ENCODE measurements at regions not wholly inside any gene's neighbourhood (a gene's known extent, or its start where the extent isn't known, plus 50 kb on each side); places are given as distances from the start of the nearest gene placed in this dataset.

DNA sequence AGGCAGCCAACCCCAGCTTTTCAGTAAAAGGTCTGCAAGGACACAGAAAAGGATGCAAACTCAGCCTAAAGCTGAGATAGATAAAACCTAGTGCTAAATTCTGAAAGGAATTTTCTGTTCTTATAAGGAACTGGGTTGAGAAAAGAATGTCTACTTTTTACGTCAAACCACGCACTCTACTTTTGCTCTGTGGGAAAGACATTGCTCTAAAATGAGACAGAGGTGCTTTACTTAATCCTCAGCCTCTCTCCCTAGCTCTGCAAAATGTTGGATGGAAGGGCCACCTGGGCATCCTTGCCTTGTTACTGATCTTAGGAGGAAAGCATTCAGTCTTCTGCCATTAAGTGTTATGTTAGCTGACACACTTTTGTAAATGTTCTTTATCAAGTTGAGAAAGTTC, 72.1 kb upstream of the LINC00305 start:
- no peaks in the 10 kb centered on the region for H3K9me3 ChIP-seq
- H3K4me1 ChIP-seq, result no peaks in the 10 kb centered on the region
- H3K4me3 ChIP-seq, result no peak overlapping the region
- DNase-seq (ENCODE audit: extremely low spot score in 2 of 2), result no peak
- H3K36me3 ChIP-seq, result no peaks in the 10 kb centered on the region
- TF ChIP-seq POLR2AphosphoS5 (IDR thresholded peaks at IDR 0.05; ENCODE audit: insufficient read depth in 1 of 2, low read depth in 1 of 2) (no peak), POLR2A (IDR thresholded peaks at IDR 0.05) (no peak)
- TF ChIP-seq, protein P1, sequence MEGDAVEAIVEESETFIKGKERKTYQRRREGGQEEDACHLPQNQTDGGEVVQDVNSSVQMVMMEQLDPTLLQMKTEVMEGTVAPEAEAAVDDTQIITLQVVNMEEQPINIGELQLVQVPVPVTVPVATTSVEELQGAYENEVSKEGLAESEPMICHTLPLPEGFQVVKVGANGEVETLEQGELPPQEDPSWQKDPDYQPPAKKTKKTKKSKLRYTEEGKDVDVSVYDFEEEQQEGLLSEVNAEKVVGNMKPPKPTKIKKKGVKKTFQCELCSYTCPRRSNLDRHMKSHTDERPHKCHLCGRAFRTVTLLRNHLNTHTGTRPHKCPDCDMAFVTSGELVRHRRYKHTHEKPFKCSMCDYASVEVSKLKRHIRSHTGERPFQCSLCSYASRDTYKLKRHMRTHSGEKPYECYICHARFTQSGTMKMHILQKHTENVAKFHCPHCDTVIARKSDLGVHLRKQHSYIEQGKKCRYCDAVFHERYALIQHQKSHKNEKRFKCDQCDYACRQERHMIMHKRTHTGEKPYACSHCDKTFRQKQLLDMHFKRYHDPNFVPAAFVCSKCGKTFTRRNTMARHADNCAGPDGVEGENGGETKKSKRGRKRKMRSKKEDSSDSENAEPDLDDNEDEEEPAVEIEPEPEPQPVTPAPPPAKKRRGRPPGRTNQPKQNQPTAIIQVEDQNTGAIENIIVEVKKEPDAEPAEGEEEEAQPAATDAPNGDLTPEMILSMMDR (IDR thresholded peaks at IDR 0.05), result no peak
- no peaks in the 10 kb centered on the region for H3K27me3 ChIP-seq
- intact Hi-C loops (cut with DNase I), result no loop called here
- H3K27ac ChIP-seq, result no peak overlapping the region

DNA sequence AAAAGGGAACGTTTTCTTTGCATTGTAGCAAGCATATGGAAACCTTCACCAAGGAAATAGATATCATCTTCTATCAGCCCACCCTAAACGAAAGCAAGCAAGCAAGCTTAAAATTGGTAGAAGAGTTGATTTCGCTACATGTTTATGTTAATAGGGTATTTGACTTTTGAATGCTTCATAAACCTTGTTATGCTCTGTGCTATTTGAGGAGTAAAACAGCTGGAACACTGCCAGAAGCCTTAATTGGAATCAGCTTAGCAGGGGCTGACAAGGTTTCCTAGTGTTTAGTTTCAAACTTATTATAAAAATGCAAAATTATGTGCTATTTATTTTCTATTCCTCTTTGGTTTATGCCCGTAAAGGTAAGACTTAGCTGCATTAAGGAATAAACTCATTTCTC, 70.6 kb upstream of the LINC00305 start:
- Histone ChIP-seq H3K4me3 (no peak overlapping the region), H3K4me1 (no peaks in the 10 kb centered on the region), H3K27ac (no peak overlapping the region), H3K36me3 (no peaks in the 10 kb centered on the region), H3K27me3 (no peaks in the 10 kb centered on the region), H3K9me3 (no peaks in the 10 kb centered on the region)
- TF ChIP-seq, protein P1 (IDR thresholded peaks at IDR 0.05), result no peak
- TF ChIP-seq POLR2A (IDR thresholded peaks at IDR 0.05), result no peak
- TF ChIP-seq POLR2AphosphoS5 (IDR thresholded peaks at IDR 0.05; ENCODE audit: insufficient read depth in 1 of 2, low read depth in 1 of 2), result no peak
- intact Hi-C loops (cut with DNase I), result no loop called here
- DNase-seq (ENCODE audit: extremely low spot score in 2 of 2), result no peak

DNA sequence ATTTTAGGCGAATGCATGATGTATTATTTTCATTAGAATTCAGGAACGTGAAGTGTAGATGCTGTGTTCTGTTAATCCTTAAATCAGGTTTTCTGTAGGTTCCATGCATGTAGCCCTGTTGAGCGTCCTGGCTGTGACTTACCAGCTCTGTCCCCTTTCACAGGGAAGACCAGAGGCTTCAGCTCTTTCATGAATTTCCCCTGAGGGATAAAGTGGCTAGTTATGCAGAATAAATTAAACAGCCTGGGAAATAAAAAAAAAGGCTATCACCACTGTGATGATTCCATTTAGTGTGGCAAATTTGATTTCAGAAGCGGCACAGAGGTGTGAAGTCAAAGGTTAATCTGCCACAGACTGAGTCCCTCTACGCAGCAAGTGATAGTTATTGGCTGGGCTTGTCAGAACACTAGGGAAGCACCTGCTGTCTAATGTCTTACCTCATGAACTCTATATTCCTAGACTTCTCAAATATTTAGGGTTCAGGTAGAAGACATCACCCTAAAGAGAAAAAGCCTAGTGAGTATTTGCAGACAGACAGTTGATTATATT, 61.6 kb upstream of the LINC00305 start:
- Histone ChIP-seq H3K36me3 (no peaks in the 10 kb centered on the region), H3K27ac (no peak overlapping the region), H3K4me1 (no peaks in the 10 kb centered on the region), H3K9me3 (no peaks in the 10 kb centered on the region), H3K4me3 (no peak overlapping the region), H3K27me3 (no peaks in the 10 kb centered on the region)
- TF ChIP-seq, protein P1 (IDR thresholded peaks at IDR 0.05), result no peak
- TF ChIP-seq POLR2A (IDR thresholded peaks at IDR 0.05) (no peak), POLR2AphosphoS5 (IDR thresholded peaks at IDR 0.05; ENCODE audit: insufficient read depth in 1 of 2, low read depth in 1 of 2) (no peak)
- no peak for DNase-seq (ENCODE audit: extremely low spot score in 2 of 2)
- intact Hi-C loops (cut with DNase I), result no loop called here

DNA sequence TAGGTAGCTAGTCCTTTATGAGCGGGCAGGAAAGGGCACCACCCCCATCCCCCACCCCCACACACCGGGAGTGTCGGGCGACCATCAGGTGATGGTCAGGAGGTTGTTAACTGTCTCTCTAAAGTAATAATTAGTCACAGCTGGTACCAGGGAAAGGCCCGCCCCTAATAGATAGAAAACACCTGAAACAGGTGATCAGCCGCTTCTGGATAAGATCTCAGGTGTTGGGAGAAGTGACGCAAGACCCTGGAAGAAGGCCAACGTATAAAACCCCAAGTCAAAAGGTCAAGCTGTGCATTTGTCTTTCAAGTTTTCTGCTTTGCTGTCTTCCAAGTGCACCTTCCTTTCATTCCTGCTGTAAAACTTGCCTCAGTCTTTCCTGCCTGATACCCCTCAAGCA, 59.6 kb upstream of the LINC00305 start:
- Histone ChIP-seq H3K9me3 (no peaks in the 10 kb centered on the region), H3K36me3 (no peaks in the 10 kb centered on the region), H3K27me3 (no peaks in the 10 kb centered on the region), H3K4me3 (no peak overlapping the region), H3K4me1 (no peaks in the 10 kb centered on the region), H3K27ac (no peak overlapping the region)
- TF ChIP-seq POLR2AphosphoS5 (IDR thresholded peaks at IDR 0.05; ENCODE audit: insufficient read depth in 1 of 2, low read depth in 1 of 2) (no peak), POLR2A (IDR thresholded peaks at IDR 0.05) (no peak)
- TF ChIP-seq, protein P1 (IDR thresholded peaks at IDR 0.05), result no peak
- no peak for DNase-seq (ENCODE audit: extremely low spot score in 2 of 2)
- intact Hi-C loops (cut with DNase I), result no loop called here

DNA sequence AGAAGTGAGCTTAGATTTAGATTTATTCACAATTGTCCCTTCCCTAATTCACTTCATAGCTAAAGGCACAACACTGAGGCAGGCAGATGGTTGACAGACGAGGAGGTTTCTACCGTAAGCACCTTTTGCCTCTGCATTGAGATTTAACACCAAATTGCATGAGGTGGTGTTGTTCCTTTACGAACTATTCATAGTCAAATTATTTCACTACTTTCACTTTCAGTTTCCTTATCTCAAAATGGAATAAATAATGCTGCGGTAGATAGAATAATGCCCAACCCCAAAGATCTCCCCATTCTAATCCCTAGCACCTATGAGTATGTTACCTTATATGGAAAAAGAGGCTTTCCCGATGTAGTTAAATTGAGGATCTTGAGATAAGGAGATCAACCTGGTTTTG, 58.9 kb upstream of the LINC00305 start:
- H3K36me3 ChIP-seq, result no peaks in the 10 kb centered on the region
- no peak for DNase-seq (ENCODE audit: extremely low spot score in 2 of 2)
- intact Hi-C loops (cut with DNase I), result no loop called here
- no peak overlapping the region for H3K27ac ChIP-seq
- no peaks in the 10 kb centered on the region for H3K27me3 ChIP-seq
- no peaks in the 10 kb centered on the region for H3K9me3 ChIP-seq
- H3K4me3 ChIP-seq, result no peak overlapping the region
- no peaks in the 10 kb centered on the region for H3K4me1 ChIP-seq
- no peak for TF ChIP-seq POLR2AphosphoS5 (IDR thresholded peaks at IDR 0.05; ENCODE audit: insufficient read depth in 1 of 2, low read depth in 1 of 2)
